HG03442 (cell line): ENCODE measurements at regions not wholly inside any gene's neighbourhood (a gene's known extent, or its start where the extent isn't known, plus 50 kb on each side); places are given as distances from the start of the nearest gene placed in this dataset.
"Not testable (repeated sequence)": the region's sequence is repeated elsewhere in the genome, so short reads cannot be mapped to it uniquely, and the experiment has no call there.

Experiments
- ATAC-seq: cut with Tn5 transposase; IDR thresholded peaks from one replicate; pipeline ENCODE4 v1.9.1; 2021; ENCODE audit warnings: mild to moderate bottlenecking, moderate library complexity; ENCODE audit not compliant: unreplicated experiment

DNA sequence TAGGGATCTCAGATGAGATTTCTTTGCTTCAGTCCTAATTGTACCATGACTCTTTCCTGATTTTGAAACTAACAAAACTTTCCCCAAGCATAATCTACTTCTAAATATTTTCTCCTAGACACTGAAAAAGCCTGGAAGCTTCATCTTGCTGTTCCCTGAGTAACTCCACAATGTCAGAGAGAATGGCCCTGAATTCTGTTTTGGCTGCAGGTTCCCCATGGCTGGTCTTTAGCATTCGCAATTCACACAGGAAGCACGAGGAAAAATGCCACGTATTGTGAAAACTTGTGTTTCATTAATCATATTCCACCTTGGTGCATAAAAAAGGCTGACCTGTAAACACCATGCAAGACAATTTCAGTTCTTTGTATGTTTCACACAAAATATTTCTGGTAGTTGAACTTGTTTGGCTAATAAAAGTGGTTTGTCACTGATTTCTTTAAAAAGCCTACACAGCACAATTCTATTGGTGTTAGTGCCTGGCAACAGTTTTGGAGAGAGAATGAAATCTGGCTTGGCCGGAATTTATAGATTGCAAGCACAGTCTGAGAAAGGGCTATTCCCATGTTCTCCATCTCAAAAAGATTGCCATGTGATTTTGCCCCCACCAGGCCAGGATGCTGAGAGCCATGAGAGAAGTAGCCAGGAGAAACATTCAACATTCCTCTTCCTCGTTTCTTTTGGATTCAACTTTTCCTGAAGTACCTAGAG lies 367.1 kb downstream of the NDFIP2 start:
- no peak for ATAC-seq

DNA sequence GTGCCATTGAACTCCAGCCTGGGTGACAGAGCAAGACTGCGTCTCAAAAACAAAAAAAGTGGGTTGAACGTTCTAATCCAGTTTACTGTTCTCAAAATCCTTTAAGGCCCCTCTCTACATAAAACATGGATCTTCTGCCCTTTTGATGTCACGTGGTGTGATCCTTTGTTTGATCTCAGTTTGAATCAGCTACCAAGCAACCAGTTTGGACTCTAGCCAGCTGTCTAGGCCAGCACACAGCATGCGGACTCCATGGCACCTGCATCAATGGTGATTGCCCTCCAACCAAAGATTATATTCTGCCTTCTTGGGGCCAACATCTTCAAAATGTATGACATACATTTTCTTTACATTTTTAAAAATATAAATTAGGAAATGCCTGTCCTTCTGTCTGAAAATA lies 365.4 kb downstream of the NDFIP2 start:
- no peak for ATAC-seq

GRCh38 chr13:79837741-79838450 lies 356.9 kb downstream of the NDFIP2 start:
- no peak for ATAC-seq

DNA sequence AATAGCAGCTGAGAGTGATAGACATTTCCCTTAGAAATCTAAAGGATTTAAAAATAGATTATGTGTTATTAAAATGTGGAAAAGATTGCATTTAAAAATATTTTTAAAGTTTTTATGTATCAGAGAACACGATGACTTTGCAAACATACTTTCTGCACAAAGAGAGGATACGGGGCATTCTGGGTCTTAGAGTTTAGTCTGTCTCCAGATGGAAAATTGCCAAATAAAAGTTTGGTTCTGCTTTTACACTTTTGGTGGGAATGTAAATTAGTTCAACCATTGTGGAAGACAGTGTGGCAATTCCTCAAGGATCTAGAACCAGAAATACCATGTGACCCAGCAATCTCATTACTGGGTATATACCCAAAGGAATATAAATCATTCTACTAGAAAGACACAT lies 355.2 kb downstream of the NDFIP2 start:
- ATAC-seq, result not testable (repeated sequence)

DNA sequence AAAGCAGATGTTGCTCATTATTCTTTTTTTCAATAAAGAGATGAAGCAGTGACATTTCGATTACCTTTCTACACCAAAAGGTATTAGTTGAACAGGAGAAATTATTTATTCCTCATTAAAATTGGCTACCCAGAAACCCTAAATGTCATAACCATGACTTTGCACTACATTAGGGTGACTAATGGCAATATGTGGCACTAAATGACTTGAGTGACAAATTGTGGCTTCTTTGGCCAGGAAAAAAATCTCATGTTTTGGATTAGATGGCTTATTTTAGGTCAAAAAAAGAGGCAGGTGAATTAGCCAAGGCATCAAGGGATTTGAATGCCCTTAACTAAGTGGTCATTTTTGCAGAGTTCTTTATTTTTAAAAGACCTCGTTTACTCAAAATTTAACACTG lies 353.9 kb downstream of the NDFIP2 start:
- no peak for ATAC-seq

DNA sequence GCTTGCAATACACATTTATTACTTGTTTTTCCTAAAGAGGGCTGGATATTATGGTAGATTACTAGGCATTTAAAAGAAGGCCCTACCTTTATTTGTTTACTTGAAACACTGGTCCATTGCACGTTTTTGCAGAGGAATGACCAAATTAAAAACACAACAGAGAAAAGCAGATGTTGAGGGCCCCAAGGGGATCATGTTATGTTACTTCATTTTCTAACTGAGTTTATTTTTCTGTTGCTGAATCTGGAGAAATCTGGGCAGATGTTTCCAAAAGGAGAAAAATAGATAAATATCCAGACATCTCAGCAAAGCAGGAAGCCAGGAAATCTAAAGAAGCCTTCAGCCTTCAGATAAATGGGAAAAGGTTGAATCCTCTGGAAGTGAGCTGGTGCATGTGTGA lies 353.0 kb downstream of the NDFIP2 start:
- no peak for ATAC-seq

DNA sequence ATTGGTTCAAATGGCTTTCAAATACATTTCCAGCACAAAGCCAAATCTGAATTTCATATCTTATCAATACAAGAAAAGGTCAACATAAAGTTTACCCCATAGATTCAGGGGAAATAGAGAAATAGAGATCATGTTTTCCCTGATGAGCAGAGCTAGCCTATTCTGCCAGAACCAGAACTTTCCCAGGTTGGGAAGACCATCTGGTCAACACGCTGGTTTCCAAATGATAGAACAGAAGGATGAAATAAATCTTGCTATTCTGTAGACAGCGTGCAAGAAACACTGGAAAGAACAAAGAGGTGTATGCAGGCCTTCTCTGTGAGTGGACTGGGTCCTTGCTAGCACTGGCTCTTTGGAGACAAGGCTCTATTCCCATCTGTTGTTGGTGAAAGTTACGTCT lies 350.6 kb downstream of the NDFIP2 start:
- no peak for ATAC-seq

DNA sequence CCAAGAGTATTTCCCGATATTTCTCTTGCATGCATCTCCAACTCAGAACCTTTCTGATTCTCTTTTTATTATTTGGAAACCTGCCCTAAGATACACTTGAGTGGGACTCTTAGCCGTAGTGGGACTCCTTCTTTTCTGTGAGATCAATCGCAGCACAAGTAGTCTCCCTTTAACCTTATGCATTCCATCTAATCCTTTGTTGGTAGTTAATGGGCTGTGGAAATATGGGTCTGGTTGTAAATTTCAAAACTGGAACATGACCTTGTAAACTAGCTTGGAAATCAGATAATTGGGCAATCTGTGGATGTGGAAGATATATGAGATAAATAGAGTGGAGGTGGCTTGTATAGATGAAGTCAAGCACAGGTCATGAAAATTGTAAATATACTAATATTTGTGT lies 350.0 kb downstream of the NDFIP2 start:
- ATAC-seq, result no peak

- ATAC-seq, result no peak
These were observed 349.5 kb downstream of the NDFIP2 start for GRCh38 chr13:79830426-79830825.

DNA sequence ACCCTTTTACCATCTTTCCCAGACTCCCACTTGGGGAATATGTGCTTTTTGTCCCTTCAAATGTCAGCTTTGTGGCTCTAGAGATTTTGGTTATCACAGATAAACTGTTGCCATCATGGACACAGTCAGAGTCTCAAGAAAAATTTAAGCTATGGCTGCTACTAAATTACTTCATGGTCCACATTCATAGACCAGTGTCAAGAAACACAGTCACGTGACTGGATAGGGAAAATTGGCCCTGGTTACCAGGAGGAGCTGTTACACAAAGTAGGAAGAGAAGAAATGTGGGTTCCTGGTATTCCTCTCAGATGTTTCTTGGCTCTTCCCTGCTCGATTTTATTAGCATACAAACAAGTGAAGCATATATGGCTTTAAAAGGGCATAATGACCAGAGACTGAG lies 348.9 kb downstream of the NDFIP2 start:
- no peak for ATAC-seq

GRCh38 chr13:79825959-79826358 lies 345.0 kb downstream of the NDFIP2 start:
- ATAC-seq, result no peak

DNA sequence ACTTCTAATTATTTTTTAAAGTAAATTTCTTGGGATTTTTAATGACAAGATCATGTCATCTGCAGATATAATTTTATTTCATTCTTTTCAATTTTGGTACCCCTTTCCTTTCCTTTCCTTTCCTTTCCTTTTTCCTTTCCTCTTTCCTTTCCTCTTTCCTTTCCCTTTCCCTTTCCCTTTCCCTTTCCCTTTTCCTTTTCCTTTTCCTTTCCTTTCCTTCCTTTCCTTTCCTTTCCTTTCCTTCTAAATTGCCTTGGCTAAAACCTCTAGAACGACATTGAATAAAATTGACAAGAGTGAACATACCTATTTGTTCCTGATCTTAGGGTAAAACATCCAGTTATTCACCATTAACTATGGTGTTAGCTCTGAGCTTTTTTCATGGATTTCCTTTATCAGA lies 334.1 kb downstream of the NDFIP2 start:
- ATAC-seq, result no peak

DNA sequence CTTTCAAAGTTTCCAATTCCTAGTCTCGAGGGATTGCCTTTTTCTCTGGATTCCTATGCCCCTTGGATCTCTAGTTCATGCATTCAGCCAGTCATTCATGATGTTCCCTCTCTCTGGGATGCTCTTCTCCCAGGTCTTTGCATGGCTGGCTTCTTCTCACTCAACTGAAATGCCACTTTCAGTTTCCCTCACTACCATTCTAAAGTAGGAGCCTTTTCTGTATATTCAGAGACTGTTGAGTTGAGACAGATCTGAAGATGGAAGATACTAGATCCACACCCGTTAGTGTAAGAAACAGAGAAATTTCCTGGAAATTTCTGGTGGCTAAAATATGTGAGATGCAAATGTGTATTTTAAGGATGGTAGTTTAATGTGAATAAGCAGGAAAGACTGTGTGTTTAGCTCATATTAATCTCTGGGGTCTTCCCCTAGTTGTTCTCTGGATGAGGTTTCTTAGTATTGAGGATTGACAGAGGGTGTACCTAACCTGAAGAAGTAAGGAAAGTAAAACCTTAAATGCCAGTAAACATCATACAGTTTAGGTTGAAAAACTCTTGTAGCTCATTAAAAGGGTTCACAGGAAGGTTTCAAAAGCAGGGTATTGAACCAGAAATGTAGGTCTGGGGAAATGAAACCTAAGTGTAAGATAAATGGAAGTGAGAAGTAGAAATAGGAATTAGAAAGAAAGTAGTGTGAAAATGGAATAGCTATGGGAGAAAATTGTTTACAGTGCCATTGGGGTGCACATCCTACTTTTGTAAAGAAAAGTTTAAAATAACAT lies 331.3 kb downstream of the NDFIP2 start:
- ATAC-seq, result peak; percentile 54

DNA sequence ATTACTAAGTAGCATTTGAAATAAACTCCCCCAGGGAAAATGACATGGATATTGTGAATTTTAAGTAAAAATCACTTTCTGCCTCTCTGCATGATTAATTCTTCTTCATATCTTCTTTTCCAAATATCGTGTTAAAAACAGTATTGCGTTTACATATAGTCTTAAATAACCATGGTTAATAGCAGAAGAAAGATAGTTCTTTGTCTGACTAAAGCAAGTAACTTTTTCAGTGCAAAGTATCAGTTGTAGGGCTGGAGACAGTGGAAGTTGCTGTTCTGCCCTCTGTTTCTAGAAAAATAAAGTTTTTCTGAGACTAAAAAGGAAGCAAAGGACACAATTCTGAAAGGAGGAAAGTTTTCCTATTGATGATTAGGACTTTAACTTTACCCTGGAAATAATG lies 330.2 kb downstream of the NDFIP2 start:
- no peak for ATAC-seq

DNA sequence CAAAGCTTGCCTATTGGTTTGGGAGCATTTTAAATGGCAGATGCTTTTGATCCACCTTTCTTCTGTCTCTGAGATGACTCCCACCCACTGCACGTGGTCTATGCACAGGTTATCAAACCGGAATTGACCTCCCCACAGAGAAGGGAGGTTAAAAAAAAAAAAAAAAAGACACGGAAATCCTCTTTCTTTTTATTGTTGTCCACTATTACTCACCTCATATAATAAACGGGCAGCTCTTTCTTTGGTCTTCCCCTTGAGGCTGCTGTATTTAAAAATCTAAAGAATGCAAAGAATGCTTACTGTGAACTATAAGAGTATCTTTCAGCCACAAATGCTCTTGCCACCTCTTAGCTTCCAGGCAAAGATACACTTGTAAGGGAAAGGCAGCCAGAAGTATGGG lies 329.7 kb downstream of the NDFIP2 start:
- ATAC-seq, result no peak

DNA sequence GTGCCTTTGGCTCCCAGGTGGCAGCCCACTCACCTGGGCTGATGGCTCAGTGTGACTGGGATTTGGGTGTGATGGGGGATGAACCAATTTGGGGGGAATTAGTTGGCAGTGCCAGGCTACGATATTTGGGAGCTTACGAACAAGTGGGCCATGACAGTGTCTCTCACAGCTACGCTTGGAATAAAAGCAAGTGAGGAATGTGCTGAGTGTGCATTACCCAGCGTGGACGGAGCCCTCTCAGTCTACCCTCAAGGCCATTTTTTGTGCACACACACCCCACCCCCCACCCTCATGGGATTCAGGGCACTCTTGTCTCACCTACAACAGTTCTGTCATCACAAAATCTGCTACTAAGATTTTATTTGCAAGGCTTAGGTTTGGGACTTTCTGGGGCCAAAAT lies 329.1 kb downstream of the NDFIP2 start:
- no peak for ATAC-seq

DNA sequence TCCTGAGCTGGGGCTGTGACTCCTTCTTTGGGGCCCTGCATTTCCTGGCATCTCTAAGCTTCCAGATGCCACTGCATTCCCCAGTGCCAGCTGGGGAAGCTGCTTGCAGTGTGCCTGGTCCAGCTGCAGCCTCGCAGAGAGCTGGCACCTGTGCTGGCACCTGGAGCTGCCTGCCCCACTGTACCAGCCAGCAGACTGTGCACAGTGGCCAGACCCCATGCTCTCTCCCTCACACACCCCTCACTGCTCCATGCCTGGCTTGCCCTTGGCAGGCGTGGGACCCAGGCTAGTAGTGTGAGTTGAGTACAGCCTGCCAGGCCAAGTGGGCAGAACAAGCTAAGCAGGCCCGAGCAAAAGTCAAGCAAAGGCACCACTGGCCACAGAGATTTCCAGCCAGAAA lies 327.5 kb downstream of the NDFIP2 start:
- ATAC-seq, result no peak

- no peak for ATAC-seq
These were observed 326.6 kb downstream of the NDFIP2 start for GRCh38 chr13:79807554-79807953.

GRCh38 chr13:79806821-79807220 lies 325.9 kb downstream of the NDFIP2 start:
- no peak for ATAC-seq

DNA sequence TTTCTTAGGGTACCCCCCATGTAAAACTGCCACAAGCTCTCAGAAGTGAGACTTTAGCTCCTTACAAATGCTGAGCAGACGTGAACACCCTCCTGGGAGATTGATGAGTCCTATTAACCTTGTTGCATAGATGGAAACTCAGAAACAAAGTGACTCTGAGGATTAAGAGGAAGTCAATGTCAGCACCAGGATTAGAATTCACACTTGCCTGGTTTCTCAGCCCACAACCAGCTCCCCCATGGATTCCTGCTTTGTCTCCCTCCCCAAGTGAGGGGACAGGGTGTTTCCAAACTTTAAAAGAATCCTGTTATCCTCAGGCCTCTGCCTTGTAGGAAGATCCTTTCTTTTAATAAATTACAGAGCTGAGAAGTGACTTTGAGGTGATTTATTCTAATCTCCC lies 324.4 kb downstream of the NDFIP2 start:
- ATAC-seq, result no peak

GRCh38 chr13:79803989-79804388 lies 323.0 kb downstream of the NDFIP2 start:
- ATAC-seq, result no peak

DNA sequence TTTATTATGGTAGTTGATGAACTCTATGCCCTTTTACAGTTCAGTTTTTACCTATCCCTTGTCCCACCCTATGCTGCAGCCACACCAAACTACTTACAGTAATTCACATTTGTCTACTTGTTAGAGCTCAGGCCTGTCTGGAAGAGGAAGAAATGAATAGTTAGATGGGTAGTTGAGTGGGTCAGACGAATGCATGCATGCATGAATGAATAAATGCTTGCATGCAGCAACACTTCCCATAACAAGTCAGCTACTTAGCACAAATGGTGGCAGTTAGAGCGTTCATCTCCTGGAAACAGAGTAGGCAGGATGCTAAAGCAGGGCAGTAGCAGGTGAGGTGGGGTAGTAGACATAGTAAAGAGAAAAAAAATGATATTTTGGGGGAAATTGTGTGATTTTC lies 322.3 kb downstream of the NDFIP2 start:
- no peak for ATAC-seq
